GM19468 (cell line): ENCODE measurements at regions not wholly inside any gene's neighbourhood (a gene's known extent, or its start where the extent isn't known, plus 50 kb on each side); places are given as distances from the start of the nearest gene placed in this dataset.

ENCODE experiments used
- ATAC-seq: cut with Tn5 transposase; IDR thresholded peaks from one replicate; pipeline ENCODE4 v1.9.1; 2021; ENCODE audit warnings: mild to moderate bottlenecking, moderate library complexity, moderate number of reproducible peaks; ENCODE audit not compliant: unreplicated experiment; ENCODE audit errors: extremely low read depth

DNA sequence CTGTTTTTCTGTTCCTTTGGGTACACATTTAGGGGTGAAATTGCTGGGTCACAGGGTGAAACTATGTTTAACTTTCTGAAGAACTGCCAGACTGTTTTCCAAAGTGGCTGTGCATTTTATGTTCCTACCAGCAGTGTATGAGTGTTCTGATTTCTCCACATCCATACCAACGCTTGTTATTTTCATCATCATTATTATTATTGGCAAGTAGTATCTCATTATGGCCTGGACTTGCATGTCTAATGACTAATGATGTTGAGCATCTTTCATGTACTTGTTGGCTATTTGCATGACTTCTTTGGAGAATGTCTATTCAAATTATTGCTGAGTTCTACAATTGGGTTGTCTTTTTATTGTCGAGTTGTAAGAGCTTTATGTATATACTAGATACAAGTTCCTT lies 321.8 kb upstream of the HTR2A start:
- no peak for ATAC-seq

DNA sequence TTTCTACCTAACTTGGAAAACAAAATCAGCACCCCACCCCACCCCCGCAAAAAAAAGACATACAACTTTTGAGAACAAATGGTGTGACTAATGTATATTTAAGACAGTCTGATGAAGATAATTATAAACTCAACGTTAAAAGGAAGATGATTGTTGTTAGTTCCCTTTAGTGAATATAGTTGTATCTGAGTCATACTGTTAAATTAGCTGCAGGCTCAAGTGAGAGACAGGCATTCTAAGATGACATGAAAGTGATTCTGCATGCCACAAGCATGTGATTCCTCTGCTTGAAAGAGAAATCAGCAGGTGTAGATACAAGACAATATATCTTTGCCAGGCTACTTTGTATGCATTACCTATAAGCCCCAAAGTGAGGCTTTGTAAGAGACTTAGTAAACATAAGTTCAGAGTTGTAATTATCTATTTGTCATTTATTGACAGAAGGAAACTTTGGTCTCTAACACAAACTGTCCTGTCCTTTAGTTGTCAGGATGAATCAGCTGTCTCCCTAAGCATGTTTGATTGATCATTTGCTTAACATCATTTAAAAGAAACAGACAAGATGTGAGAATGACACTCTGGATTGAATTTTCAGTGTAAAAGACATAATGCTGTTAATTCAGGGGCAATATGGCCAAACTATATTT lies 319.4 kb upstream of the HTR2A start:
- no peak for ATAC-seq

DNA sequence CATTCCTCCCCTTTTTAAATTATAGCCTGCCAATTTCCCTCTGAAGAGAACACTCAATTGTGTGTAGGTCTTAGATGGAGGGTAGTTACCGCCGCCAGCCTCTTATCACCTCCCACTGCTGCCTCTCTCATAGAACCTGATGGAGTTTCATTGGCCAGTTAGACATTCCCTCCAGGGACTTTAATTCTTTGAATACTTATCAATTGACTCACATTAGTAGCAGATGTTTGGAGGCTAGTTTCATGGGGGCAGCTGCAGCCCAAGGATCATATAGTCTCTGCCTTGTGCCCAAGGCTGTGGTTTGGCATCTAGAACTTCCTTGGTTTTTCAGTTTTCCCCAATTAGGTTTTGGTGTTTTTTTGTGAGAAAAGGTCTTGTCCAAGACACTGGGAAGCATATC lies 318.9 kb upstream of the HTR2A start:
- no peak for ATAC-seq

DNA sequence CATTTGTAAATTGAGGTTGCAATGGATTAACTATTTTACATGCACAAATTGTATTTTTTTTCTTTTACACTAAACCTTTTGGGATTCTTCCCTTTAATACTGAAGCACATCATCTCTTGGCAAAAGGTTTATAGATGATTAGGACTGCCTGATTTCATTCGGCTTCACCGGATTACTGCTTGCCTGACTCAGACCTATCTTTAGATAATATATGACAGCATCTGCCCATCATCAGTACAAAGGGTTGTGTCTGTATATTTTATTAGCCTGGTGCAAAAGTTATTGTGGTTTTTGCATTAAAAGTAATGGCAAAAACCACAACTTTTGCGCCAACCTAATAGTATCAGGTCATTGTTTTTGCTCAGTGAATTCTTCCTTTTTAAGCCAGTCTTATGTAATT lies 316.2 kb upstream of the HTR2A start:
- ATAC-seq, result no peak

DNA sequence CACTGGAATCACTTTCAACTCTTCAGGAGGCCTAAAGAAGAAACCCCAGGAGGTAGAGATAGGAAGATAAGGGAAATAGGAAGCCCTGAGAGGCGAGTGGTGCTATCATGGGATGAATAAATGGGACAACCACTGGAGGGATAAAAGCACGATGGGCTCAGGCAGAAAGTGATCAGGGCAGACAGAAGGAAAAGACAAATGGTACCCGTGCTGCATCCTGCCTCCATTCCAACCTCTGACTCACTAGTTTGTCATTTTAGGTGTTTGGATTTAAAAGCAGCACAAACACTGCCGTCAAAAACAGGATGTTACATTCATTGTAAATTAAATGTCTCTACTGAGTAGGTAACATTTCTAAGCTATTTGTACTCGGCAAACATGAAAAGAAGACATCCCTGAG lies 314.3 kb upstream of the HTR2A start:
- ATAC-seq, result no peak

DNA sequence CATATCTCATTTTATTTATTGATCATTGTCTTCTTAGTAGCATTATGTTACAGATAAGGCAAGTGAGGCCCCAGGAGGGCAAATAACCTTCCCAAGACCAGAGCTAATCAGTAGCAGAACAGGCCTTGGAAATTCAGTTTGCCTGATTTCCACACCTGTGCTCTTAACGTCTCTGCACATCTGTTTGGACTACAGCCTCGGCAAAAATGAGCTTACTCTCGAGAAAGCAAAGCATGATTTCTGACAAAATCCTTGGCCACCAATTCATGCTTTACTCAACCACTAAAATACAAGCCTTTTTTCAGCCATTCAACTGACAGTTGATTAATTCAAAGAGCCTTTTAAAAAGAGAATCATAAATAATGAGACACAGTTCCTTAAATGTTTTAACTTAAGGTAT lies 309.3 kb upstream of the HTR2A start:
- ATAC-seq, result no peak

DNA sequence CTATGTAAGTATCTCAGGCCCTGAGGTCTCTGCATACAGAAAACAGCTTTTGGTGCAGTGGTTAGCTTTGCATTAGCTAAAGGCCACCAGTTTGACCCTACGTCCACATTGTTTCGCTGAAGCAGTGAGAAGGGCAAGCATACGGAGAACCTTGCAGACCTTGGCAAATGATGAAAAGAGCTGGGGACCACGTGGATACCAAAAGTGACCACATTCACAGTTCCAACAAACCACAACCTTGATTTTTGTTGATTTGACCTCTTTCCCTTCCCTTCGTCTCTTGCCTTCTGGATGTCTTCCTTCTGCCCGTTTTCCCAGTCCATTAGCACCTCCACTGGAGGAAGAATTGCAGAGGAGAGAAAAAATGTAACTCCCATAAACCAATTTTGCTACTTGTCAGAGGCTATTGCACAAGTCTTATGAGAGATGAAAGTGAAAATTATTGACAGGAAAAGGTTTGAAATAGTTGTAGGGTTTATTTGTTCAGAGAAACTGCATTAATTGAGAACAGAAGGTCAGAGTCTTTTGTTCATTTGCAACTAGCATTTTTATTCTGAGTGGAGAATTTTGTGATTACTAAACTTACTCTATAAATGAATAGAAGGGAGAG lies 293.9 kb upstream of the HTR2A start:
- no peak for ATAC-seq

DNA sequence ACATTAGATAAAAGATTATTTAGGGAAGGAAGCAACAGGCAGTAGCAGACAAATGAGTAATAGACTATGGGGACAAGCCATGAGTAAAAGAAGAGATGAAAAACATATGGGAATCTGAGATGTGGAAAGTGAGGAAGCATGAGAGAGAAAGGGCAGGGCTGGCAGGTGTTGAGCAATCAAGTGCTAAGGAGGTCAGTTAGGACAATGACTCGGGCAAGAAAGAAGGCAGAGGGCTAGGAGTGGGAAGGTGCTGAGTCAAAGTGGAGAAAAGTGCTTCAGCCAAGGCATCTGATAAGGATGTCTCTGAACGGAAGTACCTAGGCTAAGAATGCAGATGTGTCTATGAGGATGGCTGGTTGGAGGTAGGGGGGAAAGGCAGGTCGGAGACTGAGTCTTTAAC lies 291.9 kb upstream of the HTR2A start:
- ATAC-seq, result no peak

DNA sequence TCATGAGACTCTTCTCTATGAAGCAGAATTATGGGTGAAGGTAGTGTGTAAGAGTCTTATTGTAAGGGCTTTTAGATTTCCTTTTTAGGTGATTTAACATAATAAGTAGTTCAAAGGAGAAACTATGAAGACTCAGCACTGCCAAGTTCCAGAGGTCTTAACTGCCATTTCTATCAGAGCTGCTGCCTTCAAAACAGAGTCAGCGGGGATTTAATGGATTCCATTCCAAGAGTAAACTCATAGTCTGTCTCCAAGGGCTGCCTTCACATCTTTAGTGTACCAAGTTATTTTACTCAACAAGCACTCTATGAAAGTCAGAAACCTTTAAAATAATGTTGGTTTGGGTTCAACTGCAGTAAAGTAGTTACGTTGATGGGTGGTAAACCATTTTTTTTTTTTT lies 289.6 kb upstream of the HTR2A start:
- ATAC-seq, result no peak

DNA sequence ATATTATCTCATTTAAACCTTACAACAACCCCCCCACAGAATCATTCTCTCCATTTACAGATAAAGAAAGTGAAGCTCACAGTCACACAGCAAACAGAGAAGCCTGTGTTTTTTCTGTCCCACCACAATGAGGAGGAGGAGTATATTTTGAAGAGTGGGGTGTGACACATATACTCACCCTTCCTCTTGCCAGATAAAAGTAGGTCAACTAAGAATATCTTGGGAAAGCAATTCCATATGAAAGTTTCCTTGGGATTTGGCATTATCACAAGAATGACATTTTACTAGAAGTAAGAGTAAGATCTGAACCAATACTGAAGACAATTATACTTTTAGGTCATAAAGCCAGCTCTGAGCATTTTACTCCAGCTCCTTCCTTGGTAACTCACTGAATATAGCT lies 287.5 kb upstream of the HTR2A start:
- no peak for ATAC-seq

DNA sequence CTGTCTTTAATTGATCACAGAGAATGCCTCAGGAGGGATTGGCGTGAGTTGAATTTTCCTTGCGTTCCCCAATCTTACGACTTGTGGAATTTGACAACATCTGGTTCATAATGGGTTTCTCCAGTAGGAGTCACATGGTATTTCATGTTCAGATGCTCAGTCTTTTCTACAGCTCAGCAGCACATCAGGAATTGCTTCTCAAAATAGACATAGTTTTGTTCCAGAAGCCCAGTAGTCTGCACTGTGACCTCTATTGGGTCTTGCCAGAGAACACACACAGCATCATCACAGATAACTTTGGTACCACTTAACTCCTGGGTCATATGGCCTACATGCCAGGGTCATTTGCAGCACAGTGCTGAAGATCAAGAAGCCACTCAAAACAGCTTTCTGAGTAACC lies 282.5 kb upstream of the HTR2A start:
- ATAC-seq, result no peak

DNA sequence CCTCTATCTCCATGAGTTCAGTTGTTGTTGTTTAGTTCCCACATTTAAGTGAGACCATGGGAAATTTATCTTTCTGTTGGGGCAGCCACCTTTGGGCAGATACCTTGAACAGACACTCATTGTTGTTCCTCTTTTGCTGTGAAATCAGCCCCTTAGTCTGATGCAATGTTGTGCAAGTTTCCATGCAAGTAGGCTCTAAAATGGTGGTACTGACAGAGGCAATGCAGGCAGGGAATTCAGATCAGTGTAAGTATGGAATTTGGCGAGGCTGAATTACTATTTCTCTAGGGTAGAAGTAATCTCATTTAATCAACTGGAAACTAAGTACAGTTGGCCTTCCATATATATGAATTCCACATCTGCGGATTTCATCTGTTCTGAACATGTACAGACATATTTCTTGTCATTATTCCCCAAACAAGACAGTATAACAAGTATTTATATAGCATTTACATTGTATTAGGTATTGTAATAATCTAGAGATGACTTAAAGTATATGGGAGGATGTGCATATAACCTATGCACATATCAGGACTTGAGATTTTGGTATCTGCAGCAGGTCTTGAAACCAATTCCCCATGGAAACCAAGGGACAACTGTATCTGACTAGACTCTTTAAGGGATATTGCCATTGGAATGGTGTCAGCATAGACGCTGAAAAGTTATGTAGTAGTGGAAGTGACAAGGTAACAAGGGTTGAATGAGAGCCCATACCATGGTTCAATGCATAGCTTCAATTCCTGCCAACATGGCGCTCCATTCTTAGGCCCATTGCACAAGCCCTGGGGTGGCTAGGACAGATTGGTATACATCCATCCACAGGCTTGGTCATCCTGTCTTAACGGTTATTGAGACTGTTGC lies 281.5 kb upstream of the HTR2A start:
- ATAC-seq, result no peak

DNA sequence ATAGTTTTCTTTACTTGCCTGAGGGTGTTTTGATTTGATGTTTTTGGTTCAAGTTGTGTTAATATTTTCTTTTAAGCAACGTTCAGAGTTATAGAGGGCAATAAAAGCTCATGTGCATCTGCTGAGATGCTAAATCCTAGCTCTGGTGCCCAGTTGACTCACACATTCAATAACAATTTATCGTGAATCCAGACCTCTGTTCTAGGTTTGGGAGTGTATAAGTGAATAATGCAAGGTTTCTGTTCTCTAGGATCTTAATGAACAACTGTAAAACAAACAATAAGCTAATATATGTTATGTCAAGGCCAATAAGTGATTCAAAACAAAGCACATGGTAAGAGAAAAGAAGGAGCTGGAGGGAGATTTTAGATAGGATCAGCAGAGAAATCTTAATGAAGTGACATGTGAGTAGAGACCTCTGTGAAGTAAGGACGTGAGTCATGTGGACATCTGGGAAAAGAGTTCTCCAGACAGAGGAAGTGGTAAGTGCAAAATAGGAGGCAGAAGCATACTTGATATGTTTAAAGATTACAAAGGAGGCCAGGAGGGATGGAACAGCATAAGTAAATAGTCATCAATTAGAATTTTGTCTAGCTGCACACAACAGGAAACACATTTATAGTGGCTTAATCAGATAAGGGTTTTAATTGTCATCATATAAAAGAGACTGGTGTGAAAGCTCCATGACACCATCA lies 278.5 kb upstream of the HTR2A start:
- ATAC-seq, result no peak

DNA sequence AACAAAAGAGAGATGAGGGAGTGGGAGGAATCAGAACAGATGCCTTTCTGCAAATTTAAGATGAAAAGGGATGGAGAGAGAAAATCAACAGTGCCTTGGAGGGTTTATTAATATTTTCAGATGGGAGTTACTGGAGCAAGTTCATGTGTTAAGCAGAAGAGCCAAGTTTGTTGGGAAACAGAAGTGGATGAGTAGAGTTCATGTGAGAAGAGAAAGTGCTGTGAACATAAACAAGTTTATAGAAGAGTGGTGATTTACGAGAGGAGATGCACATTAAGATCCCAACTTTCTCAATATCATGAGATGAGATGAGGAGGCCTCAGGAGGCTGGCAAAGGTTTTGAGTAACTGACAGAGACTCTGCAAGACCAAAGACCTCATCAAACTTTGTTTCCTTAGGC lies 274.1 kb upstream of the HTR2A start:
- ATAC-seq, result no peak

DNA sequence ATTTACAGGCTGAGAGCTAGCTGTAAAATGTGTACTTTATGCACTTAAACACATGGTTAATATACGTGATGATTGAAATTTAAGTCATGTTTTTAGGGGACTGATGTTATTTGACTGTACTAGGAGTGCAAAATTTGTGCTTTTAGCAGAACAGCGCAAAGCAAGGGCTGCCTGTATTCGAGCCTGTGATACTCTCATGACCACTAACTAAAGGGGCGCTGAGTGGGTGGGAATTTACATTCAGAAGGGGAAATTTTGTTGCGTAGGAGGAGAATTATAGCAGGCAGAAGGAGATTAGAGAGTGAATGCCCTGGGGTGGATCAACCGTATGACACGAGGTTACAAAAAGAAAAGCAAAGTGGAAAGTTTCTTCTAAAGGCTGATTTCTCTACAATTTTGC lies 271.8 kb upstream of the HTR2A start:
- no peak for ATAC-seq

DNA sequence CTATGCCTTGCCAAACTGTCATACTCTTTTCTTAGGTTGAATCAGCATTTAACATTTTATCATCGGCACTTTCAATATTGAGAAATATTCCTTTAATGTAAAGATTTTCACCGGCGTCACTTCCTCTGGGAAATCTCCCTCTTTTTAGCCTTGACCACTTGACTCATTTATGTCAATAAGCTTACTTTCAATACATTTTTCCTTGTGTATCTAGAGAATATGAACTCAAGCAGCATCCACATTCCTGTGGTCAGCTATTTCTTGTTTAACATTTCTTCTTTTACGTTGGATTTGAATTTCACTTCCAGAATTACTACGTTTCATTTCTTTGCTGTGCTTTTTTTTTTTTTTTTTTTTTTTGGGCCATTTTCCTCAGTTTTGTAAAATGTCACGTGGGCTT lies 271.2 kb upstream of the HTR2A start:
- no peak for ATAC-seq

DNA sequence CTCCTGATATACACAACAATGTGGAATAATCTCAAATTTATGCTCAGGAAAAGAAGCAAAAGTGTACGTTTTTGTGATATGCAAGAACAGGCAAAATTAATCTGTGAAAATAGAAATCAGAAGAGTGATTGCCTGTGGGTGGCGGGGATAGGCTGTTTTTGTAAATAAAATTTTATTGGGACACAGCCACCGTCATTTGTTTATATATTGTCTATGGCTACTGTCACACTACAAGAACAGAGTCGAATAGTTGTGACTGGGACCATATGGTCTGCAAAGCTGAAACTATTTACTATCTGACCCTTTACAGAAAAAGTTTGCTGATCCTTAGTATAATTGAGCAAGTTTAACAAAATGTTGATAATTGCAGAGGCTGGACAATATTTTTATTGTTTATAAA lies 269.5 kb upstream of the HTR2A start:
- no peak for ATAC-seq

DNA sequence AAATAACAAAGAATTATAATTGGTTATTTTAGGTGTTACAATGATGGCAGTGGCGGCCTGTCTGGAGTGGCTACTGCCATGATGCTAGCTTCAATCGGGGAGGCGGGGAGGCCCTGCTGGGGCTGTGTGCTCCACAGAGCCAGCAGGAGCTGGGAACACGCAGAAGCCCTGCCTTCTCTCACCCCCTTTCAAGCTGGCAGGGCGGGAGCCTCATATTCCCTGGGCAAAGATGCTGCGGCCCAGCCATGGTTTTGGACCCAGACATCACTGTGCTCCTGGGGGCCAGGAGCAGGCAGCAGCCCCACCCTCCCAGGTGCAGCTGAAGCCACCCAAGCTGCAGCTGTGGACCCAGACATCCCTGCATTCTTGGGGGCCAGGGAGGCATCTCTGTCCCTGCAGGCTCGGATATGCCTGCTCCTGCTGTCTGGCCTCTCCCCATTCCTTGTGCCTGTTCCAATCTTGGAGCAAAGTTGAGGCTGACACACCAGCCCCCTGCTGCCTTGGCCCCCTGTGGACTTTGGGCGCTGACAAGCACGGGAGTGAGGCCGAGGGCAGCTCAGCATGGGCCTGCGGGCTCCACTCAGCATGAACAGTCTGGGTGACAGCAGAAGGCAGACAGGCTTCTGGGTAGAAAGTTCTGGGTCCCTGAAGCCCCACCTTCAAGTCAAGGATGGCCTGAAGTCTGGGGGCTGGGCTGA lies 263.1 kb upstream of the HTR2A start:
- no peak for ATAC-seq

DNA sequence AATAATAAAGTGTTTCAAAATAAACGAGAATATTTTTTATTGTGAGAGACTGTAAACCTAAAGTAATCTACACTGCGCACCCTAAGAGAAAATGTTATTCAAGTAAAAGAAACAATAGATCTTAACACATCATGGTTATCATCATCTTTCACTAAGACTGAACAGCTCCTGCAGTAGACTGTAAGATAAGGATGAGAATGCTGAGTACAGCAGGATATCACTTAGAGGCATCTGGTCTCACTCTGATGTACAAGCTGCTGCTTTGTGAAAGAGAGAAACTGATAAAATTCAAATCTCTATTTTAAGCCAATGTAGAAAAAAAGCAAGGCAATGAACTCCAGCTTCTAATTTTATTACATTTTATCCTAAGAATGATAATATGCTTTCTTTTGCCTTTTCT lies 261.7 kb upstream of the HTR2A start:
- no peak for ATAC-seq

DNA sequence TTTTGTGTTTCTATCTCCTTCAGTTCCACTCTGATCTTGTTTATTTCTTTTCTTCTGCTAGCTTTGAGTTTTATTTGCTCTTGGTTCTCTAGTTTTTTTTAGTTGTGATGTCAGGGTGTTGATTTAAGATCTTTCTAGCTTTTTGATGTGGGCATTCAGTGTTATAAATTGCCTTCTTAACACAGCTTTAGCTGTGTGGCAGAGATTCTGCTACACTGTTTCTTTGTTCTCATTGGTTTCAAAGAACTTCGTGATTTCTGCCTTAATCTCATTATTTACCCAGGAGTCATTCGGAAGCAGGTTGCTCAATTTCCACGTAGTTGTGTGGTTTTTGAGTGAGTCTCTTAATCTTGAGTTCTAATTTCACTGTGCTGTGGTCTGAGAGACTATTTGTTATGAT lies 251.7 kb upstream of the HTR2A start:
- ATAC-seq, result no peak

DNA sequence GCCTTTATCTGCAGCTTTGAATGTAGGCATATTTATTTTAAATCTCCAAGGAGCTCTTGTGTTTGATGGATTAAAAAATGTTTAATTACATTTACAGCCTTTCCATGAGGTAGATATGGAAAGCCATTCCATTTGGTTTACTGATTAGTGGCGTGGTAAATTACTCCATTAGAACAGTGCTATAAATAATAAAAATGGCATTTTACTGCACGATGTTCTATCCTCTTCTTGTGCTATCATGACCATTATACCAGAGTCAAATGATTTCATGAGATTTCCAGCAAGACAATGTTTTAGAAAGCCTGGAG lies 250.9 kb upstream of the HTR2A start:
- ATAC-seq, result no peak
